ENCODE measurements at regions not wholly inside any gene's neighbourhood (a gene's known extent, or its start where the extent isn't known, plus 50 kb on each side); places are given as distances from the start of the nearest gene placed in this dataset.

- Histone ChIP-seq H3K36me3 (ENCODE audit: control insufficient read depth in 4 of 4, insufficient read depth in 3 of 4, low read depth in 1 of 4, low read length in 3 of 4) (no peaks in the 10 kb centered on the region), H3K27me3 (ENCODE audit: control insufficient read depth in 4 of 4, insufficient read depth in 4 of 4, low read length in 3 of 4) (no peaks in the 10 kb centered on the region), H3K9me3 (ENCODE audit: control insufficient read depth in 4 of 4, low read length in 3 of 4) (peaks cover 0 to 12% (median 0%) of the 10 kb centered on the region in 4 donors), H3K4me3 (ENCODE audit: low read depth in 1 of 3, low read length in 3 of 3) (no peak overlapping the region), H3K9ac (ENCODE audit: low read depth in 1 of 2, low read length in 2 of 2) (no peak overlapping the region), H3K27ac (ENCODE audit: low read depth in 1 of 2, low read length in 2 of 2) (no peak overlapping the region), H3K4me1 (ENCODE audit: control insufficient read depth in 4 of 4, insufficient read depth in 4 of 4, low read length in 3 of 4) (no peaks in the 10 kb centered on the region)
- no peak for DNase-seq (ENCODE audit: low spot score)
- no peak for TF ChIP-seq RXRA (IDR thresholded peaks at IDR 0.05)
Measured at GRCh38 chr4:10877076-10877475, 192.5 kb upstream of the CLNK start.

DNA sequence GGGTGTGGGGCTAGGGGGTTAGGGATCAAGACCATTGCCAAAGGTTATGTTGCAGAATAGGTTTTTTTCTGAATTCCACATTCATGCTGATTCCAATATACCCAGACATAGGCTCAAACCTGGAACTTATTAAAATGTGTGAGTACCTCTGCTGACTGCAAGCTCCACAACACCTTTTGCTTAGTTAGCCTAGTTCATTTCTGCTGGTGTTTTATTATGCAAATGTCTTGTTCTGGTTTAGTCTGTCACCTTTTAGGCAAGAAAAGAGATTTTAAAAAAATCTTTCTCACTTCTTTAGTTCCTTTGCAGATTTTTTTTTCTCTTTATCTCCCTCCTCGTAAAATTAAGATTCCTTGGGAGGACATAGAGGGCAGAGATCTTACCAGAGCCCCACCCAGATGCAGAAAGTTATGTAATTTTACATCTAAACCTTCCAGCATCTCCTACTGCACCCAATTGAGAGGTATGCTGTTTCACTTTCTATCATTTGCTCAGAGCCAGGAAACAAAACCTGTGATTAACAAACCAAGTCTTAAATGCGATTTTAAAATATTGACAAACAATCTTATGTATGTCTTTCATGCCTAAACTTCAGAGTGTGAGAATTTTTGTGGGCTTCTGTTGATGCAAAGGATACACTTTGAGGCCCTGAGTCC is 190.7 kb upstream of the CLNK start:
- Histone ChIP-seq H3K27ac (ENCODE audit: low read depth in 1 of 2, low read length in 2 of 2) (no peak overlapping the region), H3K9ac (ENCODE audit: low read depth in 1 of 2, low read length in 2 of 2) (no peak overlapping the region), H3K4me3 (ENCODE audit: low read depth in 1 of 3, low read length in 3 of 3) (no peak overlapping the region), H3K27me3 (ENCODE audit: control insufficient read depth in 4 of 4, insufficient read depth in 4 of 4, low read length in 3 of 4) (no peaks in the 10 kb centered on the region), H3K4me1 (ENCODE audit: control insufficient read depth in 4 of 4, insufficient read depth in 4 of 4, low read length in 3 of 4) (no peaks in the 10 kb centered on the region), H3K9me3 (ENCODE audit: control insufficient read depth in 4 of 4, low read length in 3 of 4) (peaks cover 0 to 12% (median 0%) of the 10 kb centered on the region in 4 donors), H3K36me3 (ENCODE audit: control insufficient read depth in 4 of 4, insufficient read depth in 3 of 4, low read depth in 1 of 4, low read length in 3 of 4) (no peaks in the 10 kb centered on the region)
- 52% methylated on average over 2 of the region's 2 CpGs for WGBS
- no peak for DNase-seq (ENCODE audit: low spot score)
- no peak for TF ChIP-seq JUND (IDR thresholded peaks at IDR 0.05)
- no peak for TF ChIP-seq RAD21 (IDR thresholded peaks at IDR 0.05)
- no peak for TF ChIP-seq SP1 (IDR thresholded peaks at IDR 0.05)
- TF ChIP-seq FOXA1 (IDR thresholded peaks at IDR 0.05), result no peak
- no peak for TF ChIP-seq TAF1 (conservative IDR thresholded peaks at IDR 0.05)
- TF ChIP-seq REST (IDR thresholded peaks at IDR 0.05), result no peak

GRCh38 chr4:10873809-10874208 is 189.2 kb upstream of the CLNK start:
- Histone ChIP-seq H3K9ac (ENCODE audit: low read depth in 1 of 2, low read length in 2 of 2) (no peak overlapping the region), H3K9me3 (ENCODE audit: control insufficient read depth in 4 of 4, low read length in 3 of 4) (peaks cover 0 to 12% (median 0%) of the 10 kb centered on the region in 4 donors), H3K4me1 (ENCODE audit: control insufficient read depth in 4 of 4, insufficient read depth in 4 of 4, low read length in 3 of 4) (no peaks in the 10 kb centered on the region), H3K36me3 (ENCODE audit: control insufficient read depth in 4 of 4, insufficient read depth in 3 of 4, low read depth in 1 of 4, low read length in 3 of 4) (no peaks in the 10 kb centered on the region), H3K27ac (ENCODE audit: low read depth in 1 of 2, low read length in 2 of 2) (no peak overlapping the region), H3K27me3 (ENCODE audit: control insufficient read depth in 4 of 4, insufficient read depth in 4 of 4, low read length in 3 of 4) (no peaks in the 10 kb centered on the region), H3K4me3 (ENCODE audit: low read depth in 1 of 3, low read length in 3 of 3) (no peak overlapping the region)
- DNase-seq (ENCODE audit: low spot score), result no peak
- WGBS, result 67% methylated on average over 1 of the region's 1 CpG
- TF ChIP-seq MAX (IDR thresholded peaks at IDR 0.05) (no peak), EGR1 (IDR thresholded peaks at IDR 0.05; ENCODE audit: low read depth in 2 of 2) (no peak), FOXA2 (IDR thresholded peaks at IDR 0.05) (no peak), GABPA (IDR thresholded peaks at IDR 0.05 in 1 of 2, conservative IDR thresholded peaks at IDR 0.05 in 1 of 2) (no peak)
- TF ChIP-seq, protein P1, sequence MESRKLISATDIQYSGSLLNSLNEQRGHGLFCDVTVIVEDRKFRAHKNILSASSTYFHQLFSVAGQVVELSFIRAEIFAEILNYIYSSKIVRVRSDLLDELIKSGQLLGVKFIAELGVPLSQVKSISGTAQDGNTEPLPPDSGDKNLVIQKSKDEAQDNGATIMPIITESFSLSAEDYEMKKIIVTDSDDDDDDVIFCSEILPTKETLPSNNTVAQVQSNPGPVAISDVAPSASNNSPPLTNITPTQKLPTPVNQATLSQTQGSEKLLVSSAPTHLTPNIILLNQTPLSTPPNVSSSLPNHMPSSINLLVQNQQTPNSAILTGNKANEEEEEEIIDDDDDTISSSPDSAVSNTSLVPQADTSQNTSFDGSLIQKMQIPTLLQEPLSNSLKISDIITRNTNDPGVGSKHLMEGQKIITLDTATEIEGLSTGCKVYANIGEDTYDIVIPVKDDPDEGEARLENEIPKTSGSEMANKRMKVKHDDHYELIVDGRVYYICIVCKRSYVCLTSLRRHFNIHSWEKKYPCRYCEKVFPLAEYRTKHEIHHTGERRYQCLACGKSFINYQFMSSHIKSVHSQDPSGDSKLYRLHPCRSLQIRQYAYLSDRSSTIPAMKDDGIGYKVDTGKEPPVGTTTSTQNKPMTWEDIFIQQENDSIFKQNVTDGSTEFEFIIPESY (IDR thresholded peaks at IDR 0.05), result no peak

All from liver (tissue), 7 donors.